Left ventricle myocardium inferior (tissue), 1 donor: ENCODE measurements at regions not wholly inside any gene's neighbourhood (a gene's known extent, or its start where the extent isn't known, plus 50 kb on each side); places are given as distances from the start of the nearest gene placed in this dataset.
"Not testable (repeated sequence)": the region's sequence is repeated elsewhere in the genome, so short reads cannot be mapped to it uniquely, and the experiment has no call there.

ENCODE experiments used
- DNase-seq: peaks from one replicate; pipeline ENCODE4 v3.0.0-alpha.2; 2020
- H3K27ac ChIP-seq: fragments of 200-600 bp; replicated peaks from 2 replicates; pipeline ENCODE4 v1.8.0; 2021
- H3K27me3 ChIP-seq: fragments of 200-600 bp; 2 replicates; pipeline ENCODE4 v1.8.0; 2021; ENCODE audit warnings: low read depth
- H3K36me3 ChIP-seq: fragments of 200-600 bp; 2 replicates; pipeline ENCODE4 v1.8.0; 2021
- H3K4me1 ChIP-seq: fragments of 200-600 bp; 2 replicates; pipeline ENCODE4 v1.8.0; 2021
- H3K4me3 ChIP-seq: fragments of 200-600 bp; 2 replicates; pipeline ENCODE4 v1.8.0; 2021; ENCODE audit warnings: mild to moderate bottlenecking, moderate library complexity
- H3K9me3 ChIP-seq: fragments of 200-600 bp; replicated peaks from 2 replicates; pipeline ENCODE4 v1.8.0; 2021
- intact Hi-C: fragments of 100-400 bp; cut with micrococcal nuclease; formaldehyde crosslinking; loops from one replicate; pipeline ENCODE4 v1.11.0; 2022
- TF ChIP-seq, protein P1 (sequence below): fragments of 200-600 bp; IDR thresholded peaks from 2 replicates; pipeline ENCODE4 v1.8.0; 2021; ENCODE audit warnings: antibody characterized with exemption, mild to moderate bottlenecking, borderline replicate concordance
- donor health status: DM: no; HTN: yes; CAD: no; lungs with severe emphysema.

DNA sequence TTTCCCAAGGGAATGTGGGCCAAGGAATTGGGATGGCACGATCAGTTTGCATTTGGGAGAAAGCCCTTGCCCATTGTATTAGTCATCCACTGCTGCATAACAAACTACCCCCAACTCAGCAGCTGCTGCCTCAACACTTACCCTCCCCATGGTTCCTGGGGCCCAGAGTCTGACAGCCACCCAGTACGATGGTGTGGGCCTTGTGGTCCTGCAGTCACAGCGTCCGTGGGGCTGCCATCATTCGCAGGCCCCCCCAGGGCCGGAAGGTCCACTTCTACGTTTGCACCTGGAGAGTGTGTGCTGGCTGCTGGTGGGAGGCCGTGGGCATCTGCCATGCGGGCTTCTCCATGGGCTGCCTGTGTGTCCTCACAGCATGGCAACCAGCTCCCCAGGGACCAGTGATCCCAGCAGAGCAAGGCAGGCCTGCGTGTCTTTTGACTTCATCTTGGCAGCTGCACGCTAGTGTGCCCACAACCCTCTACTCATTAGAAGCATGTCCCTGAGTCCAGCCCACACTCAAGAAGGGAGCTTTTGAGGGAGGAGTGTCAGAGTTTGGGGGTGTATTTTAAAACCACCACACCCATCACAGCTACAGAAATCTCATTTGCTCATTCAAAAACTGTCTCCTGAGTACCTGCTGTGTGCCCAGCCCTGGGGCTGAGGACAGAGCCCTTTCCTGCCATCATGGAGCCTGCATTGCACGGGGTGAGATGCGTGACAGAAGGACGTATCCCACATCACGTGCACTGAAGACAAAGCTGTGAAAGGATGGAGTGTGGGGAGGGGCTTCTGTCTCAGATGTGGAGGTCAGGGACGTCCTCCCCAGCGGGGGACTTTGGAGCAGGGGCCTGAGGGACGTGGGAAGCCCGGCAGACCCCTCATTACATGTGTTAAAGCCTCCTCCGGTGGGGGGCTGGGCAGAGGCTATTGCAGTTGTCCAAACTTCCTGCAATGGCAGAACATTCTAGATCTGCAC, 185.0 kb upstream of the ZNF469 start:
- Histone ChIP-seq H3K4me1 (no peaks in the 10 kb centered on the region), H3K27ac (no peak overlapping the region), H3K36me3 (no peaks in the 10 kb centered on the region), H3K4me3 (no peak overlapping the region), H3K27me3 (peaks cover 7% of the 10 kb centered on the region), H3K9me3 (no peaks in the 10 kb centered on the region)
- DNase-seq, result no peak
- TF ChIP-seq, protein P1, sequence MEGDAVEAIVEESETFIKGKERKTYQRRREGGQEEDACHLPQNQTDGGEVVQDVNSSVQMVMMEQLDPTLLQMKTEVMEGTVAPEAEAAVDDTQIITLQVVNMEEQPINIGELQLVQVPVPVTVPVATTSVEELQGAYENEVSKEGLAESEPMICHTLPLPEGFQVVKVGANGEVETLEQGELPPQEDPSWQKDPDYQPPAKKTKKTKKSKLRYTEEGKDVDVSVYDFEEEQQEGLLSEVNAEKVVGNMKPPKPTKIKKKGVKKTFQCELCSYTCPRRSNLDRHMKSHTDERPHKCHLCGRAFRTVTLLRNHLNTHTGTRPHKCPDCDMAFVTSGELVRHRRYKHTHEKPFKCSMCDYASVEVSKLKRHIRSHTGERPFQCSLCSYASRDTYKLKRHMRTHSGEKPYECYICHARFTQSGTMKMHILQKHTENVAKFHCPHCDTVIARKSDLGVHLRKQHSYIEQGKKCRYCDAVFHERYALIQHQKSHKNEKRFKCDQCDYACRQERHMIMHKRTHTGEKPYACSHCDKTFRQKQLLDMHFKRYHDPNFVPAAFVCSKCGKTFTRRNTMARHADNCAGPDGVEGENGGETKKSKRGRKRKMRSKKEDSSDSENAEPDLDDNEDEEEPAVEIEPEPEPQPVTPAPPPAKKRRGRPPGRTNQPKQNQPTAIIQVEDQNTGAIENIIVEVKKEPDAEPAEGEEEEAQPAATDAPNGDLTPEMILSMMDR, result no peak
- intact Hi-C loops, result loop anchor here (10.0 kb wide), 1 partner anchor 237 kb away; no protein-coding TSS in a partner anchor

DNA sequence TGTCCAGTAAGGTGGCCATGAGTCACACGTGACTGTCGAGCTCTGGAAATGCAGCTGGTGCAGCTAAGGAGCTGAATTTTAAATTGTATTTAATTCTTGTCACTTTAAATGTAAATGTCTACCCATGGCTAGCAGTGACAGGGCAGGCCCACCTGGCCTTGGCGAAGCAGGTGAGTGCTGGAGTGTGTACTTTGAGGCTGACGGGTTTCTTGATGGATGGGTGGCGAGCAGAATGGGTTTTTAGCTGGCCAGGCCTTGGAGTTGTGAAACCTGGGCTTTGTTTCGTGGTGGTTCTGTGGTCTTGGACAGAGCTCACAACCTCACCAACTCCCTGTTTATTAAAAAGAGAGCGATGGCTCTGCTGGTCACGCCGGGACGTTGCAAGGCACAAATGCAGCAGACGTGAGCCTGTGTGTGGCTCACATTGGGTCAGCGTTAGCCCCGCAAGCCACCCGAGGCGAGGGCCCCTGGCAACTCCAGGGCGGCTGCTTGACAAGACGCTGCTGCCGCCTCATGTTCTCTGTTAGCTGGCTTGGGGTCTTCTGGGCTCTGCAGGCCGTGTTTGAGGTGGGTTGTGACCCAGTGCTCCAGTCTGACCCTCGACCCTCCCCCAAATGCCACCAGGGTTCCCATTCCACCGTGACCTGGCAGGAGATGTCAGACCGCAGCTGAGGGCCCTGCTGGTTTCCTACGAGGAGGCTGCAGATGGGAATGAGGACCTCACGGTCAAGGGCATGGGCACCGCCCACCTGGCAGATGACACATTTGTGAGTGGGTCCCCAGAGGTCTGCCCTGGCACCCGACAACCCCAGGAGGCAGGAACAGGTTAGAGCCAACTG, 184.1 kb upstream of the ZNF469 start:
- intact Hi-C loops, result loop anchor here (10.0 kb wide), 1 partner anchor 236 kb away; no protein-coding TSS in a partner anchor
- H3K27ac ChIP-seq, H3K27me3 ChIP-seq, H3K4me3 ChIP-seq, DNase-seq, H3K36me3 ChIP-seq, H3K4me1 ChIP-seq, H3K9me3 ChIP-seq: not testable (repeated sequence)

DNA sequence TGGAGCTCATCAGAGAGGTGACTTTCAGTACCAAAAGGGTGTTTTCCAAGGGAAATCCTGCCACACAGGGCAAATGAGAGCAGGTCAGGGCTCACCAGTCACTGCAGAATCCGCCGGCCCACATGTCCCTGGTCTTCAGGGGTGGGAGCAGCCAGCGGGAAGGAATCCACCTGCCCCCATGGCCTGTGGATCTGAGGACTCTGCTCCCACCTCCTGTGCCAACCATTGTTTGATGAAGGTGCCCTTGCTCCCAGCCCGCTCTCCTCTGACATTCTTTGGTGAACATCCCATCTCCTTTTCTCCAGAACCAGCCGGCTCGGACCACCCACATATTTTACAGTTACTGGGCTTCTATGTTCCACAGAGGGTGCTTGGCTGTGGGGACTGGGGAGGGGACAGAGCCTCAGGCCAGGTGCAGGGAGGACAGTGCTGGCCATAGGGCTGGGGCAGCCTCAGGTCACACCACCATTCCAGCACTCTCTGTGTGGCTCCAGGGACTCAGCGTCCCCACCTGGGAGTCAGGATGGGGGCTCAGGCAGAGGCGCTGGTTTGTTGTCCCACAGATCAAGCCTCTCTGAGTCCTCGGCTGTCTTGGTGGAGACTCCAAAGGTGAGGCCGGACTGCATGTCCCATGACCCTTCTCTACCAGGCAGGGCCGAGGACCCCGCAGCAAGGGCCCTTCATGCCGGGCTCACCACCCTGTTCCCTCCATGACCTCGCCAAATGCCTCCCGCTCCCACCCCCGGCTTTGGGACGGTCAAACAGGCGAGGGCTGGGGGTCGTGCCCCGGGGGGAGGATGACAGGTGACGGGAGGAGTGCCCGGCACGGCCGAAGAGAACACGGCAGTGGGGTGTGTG, 183.2 kb upstream of the ZNF469 start:
- not testable (repeated sequence) for DNase-seq, H3K4me1 ChIP-seq, H3K27ac ChIP-seq, H3K9me3 ChIP-seq, H3K4me3 ChIP-seq, H3K36me3 ChIP-seq, H3K27me3 ChIP-seq
- intact Hi-C loops, result loop anchor here (10.0 kb wide), 1 partner anchor 235 kb away; no protein-coding TSS in a partner anchor

DNA sequence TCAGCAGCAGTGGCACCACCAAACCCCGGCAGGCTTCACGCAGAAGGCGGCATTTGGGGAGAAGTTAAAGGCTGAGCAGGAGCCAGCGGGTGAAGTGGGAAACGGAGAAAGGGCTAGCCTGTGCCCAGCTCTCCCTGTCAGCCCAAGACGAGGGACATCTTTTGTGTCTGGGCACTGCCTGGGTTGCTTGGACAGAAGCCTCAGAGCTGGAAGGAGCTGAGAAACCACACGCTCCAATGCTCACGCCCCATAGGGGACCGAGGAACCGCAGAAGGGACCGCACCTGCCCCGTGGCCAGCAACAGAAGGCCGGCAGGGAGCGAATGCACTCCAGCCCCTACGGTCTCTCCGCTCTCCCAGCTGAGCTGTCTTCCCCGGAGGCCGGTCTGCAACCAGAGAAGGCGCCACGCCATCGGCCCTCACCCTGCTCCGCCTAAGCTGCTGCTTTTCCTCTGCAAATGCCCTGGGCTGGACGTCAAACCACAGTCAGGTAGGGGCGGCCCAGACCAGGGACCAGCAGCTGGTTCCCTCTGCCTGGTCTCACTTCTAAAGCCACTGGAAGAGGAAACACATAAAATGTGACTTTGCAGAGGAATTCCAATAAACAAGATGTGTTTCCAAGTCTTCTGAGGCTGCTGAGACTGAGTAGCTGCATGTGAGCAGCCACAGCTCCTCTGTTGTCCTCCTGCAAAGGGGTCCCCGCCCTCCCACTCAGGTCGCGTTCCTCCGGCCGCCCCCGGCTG, 182.4 kb upstream of the ZNF469 start:
- H3K9me3 ChIP-seq, H3K4me1 ChIP-seq, H3K27me3 ChIP-seq, intact Hi-C loops, DNase-seq, H3K4me3 ChIP-seq, H3K36me3 ChIP-seq, H3K27ac ChIP-seq: not testable (repeated sequence)

DNA sequence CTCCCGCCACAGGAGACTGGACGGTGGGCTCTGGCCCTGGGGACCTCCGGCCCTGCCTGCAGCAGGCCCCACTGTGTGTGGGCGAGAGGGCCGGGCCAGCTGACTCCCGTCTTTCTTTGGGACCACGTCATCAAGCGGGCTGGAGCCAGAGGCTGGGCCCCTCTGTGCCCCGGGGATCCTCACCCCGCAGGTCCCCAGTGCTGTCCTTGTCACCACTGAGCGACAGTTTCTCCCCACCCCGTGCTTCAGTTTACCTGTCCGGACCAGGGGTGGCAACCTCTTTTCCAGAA, 181.9 kb upstream of the ZNF469 start:
- no peak overlapping the region for H3K27ac ChIP-seq
- no peak for DNase-seq
- no peaks in the 10 kb centered on the region for H3K9me3 ChIP-seq
- H3K4me1 ChIP-seq, result no peaks in the 10 kb centered on the region
- H3K4me3 ChIP-seq, result no peak overlapping the region
- H3K27me3 ChIP-seq, result peaks cover 7% of the 10 kb centered on the region
- H3K36me3 ChIP-seq, result no peaks in the 10 kb centered on the region
- intact Hi-C loops, result no loop called here
- TF ChIP-seq, protein P1, result no peak

DNA sequence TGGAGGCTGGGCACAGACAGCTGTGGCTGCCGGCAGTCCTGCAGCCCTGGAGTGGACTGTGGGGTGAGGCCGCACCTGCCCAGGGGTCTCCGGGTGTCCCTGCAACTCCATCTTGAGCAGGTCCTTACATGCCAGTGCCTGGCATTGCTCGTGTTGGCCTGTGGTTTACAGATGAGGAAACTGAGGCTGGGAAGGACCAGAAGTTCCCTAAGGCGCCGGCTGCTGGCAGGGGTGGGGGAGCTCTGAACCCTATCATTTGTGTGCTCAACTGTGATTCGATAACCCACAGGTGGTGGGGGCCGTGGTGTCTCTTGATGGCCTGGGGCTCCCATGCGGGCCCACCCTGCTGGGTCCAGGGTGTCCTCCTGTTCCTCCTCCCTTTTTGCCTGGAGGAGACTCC, 181.1 kb upstream of the ZNF469 start:
- intact Hi-C loops, result not testable (repeated sequence)

More for the DNA sequence above, 181.1 kb upstream of the ZNF469 start:
- not testable (repeated sequence) for H3K9me3 ChIP-seq, H3K36me3 ChIP-seq, DNase-seq, H3K4me3 ChIP-seq, H3K4me1 ChIP-seq, H3K27ac ChIP-seq, H3K27me3 ChIP-seq
